Fibroblast of lung (primary cell): ENCODE measurements at regions not wholly inside any gene's neighbourhood (a gene's known extent, or its start where the extent isn't known, plus 50 kb on each side); places are given as distances from the start of the nearest gene placed in this dataset.

ENCODE experiments used
- CTCF ChIP-seq, 2 donors: IDR thresholded peaks in 1 of 2; conservative IDR thresholded peaks in 1 of 2; 1 replicate in 1 of 2; 2 replicates in 1 of 2; pipeline ENCODE4 v1.5.1; 2011 to 2012; ENCODE audit warnings: low read length in 2 of 2, control low read depth in 1 of 2, inconsistent platforms in 1 of 2, low read depth in 1 of 2, mild to moderate bottlenecking in 1 of 2
- EZH2 ChIP-seq: IDR thresholded peaks from 2 replicates; pipeline ENCODE4 v1.5.1; 2012; ENCODE audit warnings: low read length, control low read depth, mild to moderate bottlenecking; ENCODE audit errors: missing control alignments

GRCh38 chr20:57053793-57054552 lies 212.5 kb downstream of the BMP7 start:
- TF ChIP-seq EZH2 (no peak), CTCF (conservative IDR thresholded peaks at IDR 0.05 in 1 of 2, IDR thresholded peaks at IDR 0.05 in 1 of 2; ENCODE audit: low read depth in 1 of 2, low read length in 2 of 2) (no peak)
